Gastrocnemius medialis (tissue), 4 donors: ENCODE measurements at regions not wholly inside any gene's neighbourhood (a gene's known extent, or its start where the extent isn't known, plus 50 kb on each side); places are given as distances from the start of the nearest gene placed in this dataset.

ENCODE experiments used
- CTCF ChIP-seq, 5 experiments: fragments of 450-650 bp in 3 of 5; fragments of 200-600 bp in 2 of 5; sonication (generic) in 2 of 5; IDR thresholded peaks in 4 of 5; conservative IDR thresholded peaks in 1 of 5; 1 replicate in 4 of 5; 2 replicates in 1 of 5; pipeline ENCODE4 v1.5.1; 2016 to 2019; ENCODE audit warnings: antibody characterized with exemption in 5 of 5, mild to moderate bottlenecking in 3 of 5, moderate library complexity in 3 of 5
- POLR2A ChIP-seq, 2 donors: fragments of 450-650 bp; IDR thresholded peaks; one replicate each; pipeline ENCODE4 v1.6.1; 2017; ENCODE audit warnings: antibody characterized with exemption in 2 of 2, mild to moderate bottlenecking in 2 of 2, moderate library complexity in 2 of 2

- TF ChIP-seq CTCF (IDR thresholded peaks at IDR 0.05 in 4 of 5, conservative IDR thresholded peaks at IDR 0.05 in 1 of 5), result no peak
- no peak for TF ChIP-seq POLR2A (IDR thresholded peaks at IDR 0.05)
Measured at GRCh38 chr4:79121875-79122358, 182.7 kb upstream of the PAQR3 start.
